AG04450 (cell line): ENCODE measurements at regions not wholly inside any gene's neighbourhood (a gene's known extent, or its start where the extent isn't known, plus 50 kb on each side); places are given as distances from the start of the nearest gene placed in this dataset.

ENCODE experiments used
- CTCF ChIA-PET: fragments of 300-600, 350-600 bp; formaldehyde crosslinking; extraction: SDS; loops from one replicate; lab custom pipeline; 2022; ENCODE audit warnings: antibody characterized with exemption, inconsistent platforms; lab: Charles Lee
- POLR2A ChIA-PET: fragments of 350-600 bp; formaldehyde crosslinking; extraction: SDS; loops from one replicate; lab custom pipeline; 2021; ENCODE audit warnings: antibody characterized with exemption, inconsistent platforms; lab: Yijun Ruan, JAX
- DNase-seq: peaks from one replicate; pipeline ENCODE4 v3.0.0-alpha.2; 2011; ENCODE audit warnings: low read depth, low spot score
- H3K27ac ChIP-seq: one replicate; pipeline ENCODE4 v1.5.1; 2012; ENCODE audit warnings: low read depth, low read length, control low read depth
- H3K27me3 ChIP-seq: one replicate; pipeline ENCODE4 v1.6.0; 2012; ENCODE audit warnings: low read length; ENCODE audit not compliant: control insufficient read depth, insufficient read depth
- H3K4me3 ChIP-seq: 2 replicates; pipeline ENCODE4 v1.5.1; 2011; ENCODE audit warnings: mild to moderate bottlenecking, low read depth, low read length, control low read depth
- H3K9me3 ChIP-seq: 2 replicates; pipeline ENCODE4 v1.5.1; 2012; ENCODE audit warnings: low read length; ENCODE audit not compliant: control insufficient read depth, insufficient read depth
- TF ChIP-seq, protein P1 (sequence below): IDR thresholded peaks from 2 replicates; pipeline ENCODE4 v1.5.1; 2011; ENCODE audit warnings: low read depth, low read length, control low read depth, inconsistent platforms

DNA sequence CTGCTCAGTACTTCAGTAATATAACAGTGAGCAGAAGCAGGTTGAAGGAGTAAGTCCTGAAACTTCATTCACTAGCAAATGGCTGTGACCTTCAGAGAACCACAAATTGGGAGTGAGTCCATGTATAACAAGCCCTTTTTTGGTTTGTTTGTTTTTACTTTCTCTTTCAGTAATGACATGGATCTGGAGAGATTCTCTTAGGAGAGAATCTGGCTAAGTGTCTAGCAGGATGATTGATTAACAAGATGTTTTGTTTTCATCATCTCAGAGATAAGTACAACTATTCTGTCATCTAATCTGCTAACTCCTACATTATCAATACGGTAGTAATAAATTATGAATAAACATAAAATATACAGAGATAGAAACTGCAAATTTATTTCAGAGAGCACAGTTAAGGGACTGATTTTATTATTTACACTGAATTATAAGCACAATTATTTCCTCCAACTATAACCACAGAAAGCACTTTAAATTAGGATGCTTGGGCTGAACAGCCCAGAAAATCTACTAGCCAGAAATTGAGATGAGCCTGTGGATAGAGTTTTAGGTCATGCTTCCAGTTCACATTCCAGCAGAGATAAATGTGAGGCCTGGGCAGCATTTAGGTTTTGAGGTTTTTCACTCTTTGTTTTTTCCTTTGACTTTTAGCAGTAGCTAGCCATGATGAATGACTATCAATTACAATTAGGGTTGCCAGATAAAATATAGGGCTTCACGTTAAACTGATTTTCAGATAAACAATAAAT, 429.3 kb upstream of the FAT3 start:
- no peak overlapping the region for H3K4me3 ChIP-seq
- peaks cover 7% of the 10 kb centered on the region; the same call in 1 of the 2 replicates for H3K9me3 ChIP-seq
- TF ChIP-seq, protein P1, sequence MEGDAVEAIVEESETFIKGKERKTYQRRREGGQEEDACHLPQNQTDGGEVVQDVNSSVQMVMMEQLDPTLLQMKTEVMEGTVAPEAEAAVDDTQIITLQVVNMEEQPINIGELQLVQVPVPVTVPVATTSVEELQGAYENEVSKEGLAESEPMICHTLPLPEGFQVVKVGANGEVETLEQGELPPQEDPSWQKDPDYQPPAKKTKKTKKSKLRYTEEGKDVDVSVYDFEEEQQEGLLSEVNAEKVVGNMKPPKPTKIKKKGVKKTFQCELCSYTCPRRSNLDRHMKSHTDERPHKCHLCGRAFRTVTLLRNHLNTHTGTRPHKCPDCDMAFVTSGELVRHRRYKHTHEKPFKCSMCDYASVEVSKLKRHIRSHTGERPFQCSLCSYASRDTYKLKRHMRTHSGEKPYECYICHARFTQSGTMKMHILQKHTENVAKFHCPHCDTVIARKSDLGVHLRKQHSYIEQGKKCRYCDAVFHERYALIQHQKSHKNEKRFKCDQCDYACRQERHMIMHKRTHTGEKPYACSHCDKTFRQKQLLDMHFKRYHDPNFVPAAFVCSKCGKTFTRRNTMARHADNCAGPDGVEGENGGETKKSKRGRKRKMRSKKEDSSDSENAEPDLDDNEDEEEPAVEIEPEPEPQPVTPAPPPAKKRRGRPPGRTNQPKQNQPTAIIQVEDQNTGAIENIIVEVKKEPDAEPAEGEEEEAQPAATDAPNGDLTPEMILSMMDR, result no peak
- H3K27ac ChIP-seq, result no peak overlapping the region
- DNase-seq, result no peak
- H3K27me3 ChIP-seq, result no peaks in the 10 kb centered on the region
- ChIA-PET POLR2A (no interaction called here), CTCF (no interaction called here)

DNA sequence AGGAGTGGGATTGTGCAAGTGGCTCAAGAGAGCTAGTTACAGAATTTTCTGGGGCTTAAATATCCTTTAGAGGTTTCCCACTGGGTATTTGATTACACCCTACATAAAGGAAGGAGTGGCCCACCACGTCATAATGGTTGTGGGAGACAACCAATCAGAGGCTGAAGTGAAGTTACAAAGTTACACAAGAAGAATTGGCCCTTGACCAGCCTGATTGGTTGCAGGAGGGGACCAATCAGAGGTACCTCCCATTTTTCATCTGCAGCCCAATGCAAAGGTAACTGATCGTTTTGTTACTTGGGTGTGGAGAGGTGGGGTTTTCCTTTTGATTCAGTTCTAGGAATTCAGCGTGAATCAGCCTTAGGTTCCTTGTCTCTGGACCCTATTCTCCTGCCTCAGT, 430.5 kb upstream of the FAT3 start:
- TF ChIP-seq, protein P1, result no peak
- POLR2A ChIA-PET, result no interaction called here
- H3K4me3 ChIP-seq, result no peak overlapping the region
- H3K27me3 ChIP-seq, result no peaks in the 10 kb centered on the region
- DNase-seq, result no peak
- CTCF ChIA-PET, result no interaction called here
- H3K27ac ChIP-seq, result no peak overlapping the region
- peaks cover 4% of the 10 kb centered on the region; the same call in 1 of the 2 replicates for H3K9me3 ChIP-seq

DNA sequence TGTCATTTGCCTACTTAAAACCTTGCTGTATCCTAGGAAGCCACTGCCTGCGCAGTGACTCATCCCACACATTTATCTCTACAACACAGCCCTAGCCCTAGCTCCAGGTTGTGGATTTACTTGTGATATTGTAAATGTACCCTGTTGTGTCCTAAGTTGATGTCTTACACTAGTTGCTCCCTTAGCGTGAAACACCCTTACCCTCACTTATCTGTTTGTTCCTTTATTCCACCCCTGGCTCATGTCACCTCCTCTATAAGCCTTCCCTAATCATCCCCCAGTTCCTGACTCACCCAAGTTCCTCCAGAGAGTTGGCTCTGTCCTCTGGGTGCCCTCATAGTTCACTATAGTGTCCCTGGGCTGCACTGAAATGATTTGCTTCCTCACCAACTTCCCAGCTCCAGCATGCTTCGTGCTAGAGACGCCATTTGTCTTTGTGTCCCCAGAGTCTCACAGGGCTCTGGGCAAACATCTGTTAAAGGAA, 431.8 kb upstream of the FAT3 start:
- CTCF ChIA-PET, result no interaction called here
- POLR2A ChIA-PET, result no interaction called here
- H3K4me3 ChIP-seq, result no peak overlapping the region

DNA sequence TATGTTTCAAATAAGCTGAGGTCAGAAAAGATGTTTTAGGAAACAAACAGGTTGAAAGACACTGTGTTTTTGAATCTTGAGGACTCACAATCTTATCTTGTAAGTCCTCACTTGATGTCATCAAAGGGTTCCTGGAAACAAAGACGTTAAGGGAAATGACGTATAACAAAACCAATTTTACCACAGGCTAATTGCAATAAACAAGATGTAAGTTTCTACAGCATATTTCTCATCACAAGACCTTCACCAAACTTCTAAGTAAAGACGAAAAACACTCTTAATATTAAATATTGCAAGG, 433.5 kb upstream of the FAT3 start:
- TF ChIP-seq, protein P1, result no peak
- no peak overlapping the region for H3K4me3 ChIP-seq
- no peaks in the 10 kb centered on the region for H3K9me3 ChIP-seq
- H3K27me3 ChIP-seq, result no peaks in the 10 kb centered on the region
- ChIA-PET CTCF (no interaction called here), POLR2A (no interaction called here)
- no peak for DNase-seq
- H3K27ac ChIP-seq, result no peak overlapping the region

More for the DNA sequence above, 431.8 kb upstream of the FAT3 start:
- TF ChIP-seq, protein P1, result no peak
- no peak overlapping the region for H3K27ac ChIP-seq
- no peak for DNase-seq
- H3K9me3 ChIP-seq, result no peaks in the 10 kb centered on the region
- no peaks in the 10 kb centered on the region for H3K27me3 ChIP-seq

DNA sequence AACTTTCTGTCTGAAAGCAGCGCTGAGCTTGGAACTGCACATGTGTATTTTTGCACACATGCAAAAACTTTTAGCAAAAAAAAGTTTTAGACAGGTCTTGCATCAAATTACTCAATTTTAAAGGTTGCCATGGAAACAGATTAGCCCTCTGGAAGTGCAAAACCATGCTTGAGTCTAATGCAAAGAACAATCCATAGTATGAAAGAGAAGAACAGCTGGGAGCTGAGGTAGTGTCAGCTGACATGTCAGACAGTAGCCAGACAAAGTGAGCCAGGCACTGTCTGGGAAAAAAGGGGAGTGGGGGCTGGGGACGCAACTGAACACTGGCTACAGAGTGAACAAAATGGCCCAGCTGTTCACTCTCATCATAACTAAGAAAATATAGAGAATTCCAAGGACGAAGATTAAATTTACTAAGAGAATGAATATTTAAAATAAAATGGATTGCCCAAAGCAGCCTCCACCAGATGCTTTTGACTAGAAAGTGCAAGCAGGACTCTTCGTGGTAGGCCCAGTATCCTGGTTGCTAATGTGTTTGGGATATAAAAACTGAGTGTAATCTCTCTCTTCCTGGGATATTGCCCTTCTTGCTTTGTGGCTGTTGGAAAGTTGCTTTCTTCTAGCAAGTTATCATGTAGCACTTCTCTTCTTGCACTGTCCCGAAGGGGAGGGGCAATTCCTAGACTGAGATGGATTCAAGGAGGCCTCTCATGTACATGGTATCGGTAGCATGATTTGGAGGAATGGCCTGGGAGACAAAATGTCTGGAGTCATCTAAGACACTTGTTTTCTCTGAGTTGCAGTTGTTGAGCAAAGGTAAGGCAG, 434.1 kb upstream of the FAT3 start:
- no peak for DNase-seq
- CTCF ChIA-PET, result no interaction called here
- Histone ChIP-seq H3K27me3 (no peaks in the 10 kb centered on the region), H3K27ac (no peak overlapping the region), H3K9me3 (no peaks in the 10 kb centered on the region), H3K4me3 (no peak overlapping the region)
- POLR2A ChIA-PET, result no interaction called here
- TF ChIP-seq, protein P1, result no peak
